Upper lobe of right lung (tissue), 1 donor: ENCODE measurements at regions not wholly inside any gene's neighbourhood (a gene's known extent, or its start where the extent isn't known, plus 50 kb on each side); places are given as distances from the start of the nearest gene placed in this dataset.
A peak's percentile ranks its signal among the peaks of the same experiment; 100 is the strongest.

Experiments
- ATAC-seq: fragments of 200-7000 bp; cut with Tn5 transposase; one replicate; pipeline ENCODE4 v1.9.1; 2020; ENCODE audit warnings: mild to moderate bottlenecking, moderate library complexity
- DNase-seq: peaks from one replicate; pipeline ENCODE4 v3.0.0-alpha.2; 2020
- H3K27ac ChIP-seq: fragments of 200-600 bp; one replicate; pipeline ENCODE4 v1.8.0; 2022
- H3K27me3 ChIP-seq: fragments of 200-600 bp; one replicate; pipeline ENCODE4 v1.8.0; 2022; ENCODE audit warnings: mild to moderate bottlenecking
- H3K36me3 ChIP-seq: fragments of 200-600 bp; one replicate; pipeline ENCODE4 v1.8.0; 2022
- H3K4me1 ChIP-seq: fragments of 200-600 bp; one replicate; pipeline ENCODE4 v1.8.0; 2022
- H3K4me3 ChIP-seq: fragments of 200-600 bp; one replicate; pipeline ENCODE4 v1.8.0; 2022; ENCODE audit warnings: mild to moderate bottlenecking
- H3K9me3 ChIP-seq: fragments of 200-600 bp; one replicate; pipeline ENCODE4 v1.8.0; 2022
- CTCF ChIP-seq: fragments of 200-600 bp; IDR thresholded peaks from one replicate; pipeline ENCODE4 v1.8.0; 2022; ENCODE audit warnings: antibody characterized with exemption
- intact Hi-C: fragments of 100-400 bp; cut with DNase I; formaldehyde crosslinking; loops from one replicate; pipeline ENCODE4 v1.11.0; 2022
- donor health status: DM: no; HTN: yes; CAD: no; lungs with severe emphysema.

GRCh38 chr15:25236861-25237155, 202.0 kb downstream of the UBE3A start:
- DNase-seq (no peak), ATAC-seq (no peak)
- TF ChIP-seq CTCF = no peak
- no peaks in the 10 kb centered on the region for H3K9me3 ChIP-seq
- no peaks in the 10 kb centered on the region for H3K27me3 ChIP-seq
- H3K4me3 ChIP-seq = no peak overlapping the region
- no peaks in the 10 kb centered on the region for H3K36me3 ChIP-seq
- intact Hi-C loops = no loop called here
- H3K27ac ChIP-seq = no peak overlapping the region
- no peaks in the 10 kb centered on the region for H3K4me1 ChIP-seq

- no peak for TF ChIP-seq CTCF
- Histone ChIP-seq H3K36me3 (no peaks in the 10 kb centered on the region), H3K4me3 (no peak overlapping the region), H3K9me3 (no peaks in the 10 kb centered on the region), H3K27ac (no peak overlapping the region), H3K27me3 (no peaks in the 10 kb centered on the region), H3K4me1 (no peaks in the 10 kb centered on the region)
- ATAC-seq (no peak), DNase-seq (peak; percentile 31)
- intact Hi-C loops = no loop called here
These were observed 201.4 kb downstream of the UBE3A start for GRCh38 chr15:25237291-25237978.

- TF ChIP-seq CTCF = no peak
- no peak for ATAC-seq
- intact Hi-C loops = no loop called here
- no peaks in the 10 kb centered on the region for H3K27me3 ChIP-seq
- peak; percentile 50 for DNase-seq
- H3K4me3 ChIP-seq = no peak overlapping the region
- no peaks in the 10 kb centered on the region for H3K9me3 ChIP-seq
- H3K36me3 ChIP-seq = no peaks in the 10 kb centered on the region
- H3K27ac ChIP-seq = no peak overlapping the region
- no peaks in the 10 kb centered on the region for H3K4me1 ChIP-seq
These were observed 200.7 kb downstream of the UBE3A start for GRCh38 chr15:25238126-25238525.

- DNase-seq (peak; percentile 49), ATAC-seq (no peak)
- Histone ChIP-seq H3K4me3 (no peak overlapping the region), H3K9me3 (no peaks in the 10 kb centered on the region), H3K4me1 (no peaks in the 10 kb centered on the region), H3K36me3 (no peaks in the 10 kb centered on the region), H3K27me3 (no peaks in the 10 kb centered on the region), H3K27ac (no peak overlapping the region)
- TF ChIP-seq CTCF = no peak
- intact Hi-C loops = no loop called here
These were observed 199.9 kb downstream of the UBE3A start for GRCh38 chr15:25238716-25239470.

- no peak overlapping the region for H3K27ac ChIP-seq
- DNase-seq = peak; percentile 42
- H3K9me3 ChIP-seq = no peaks in the 10 kb centered on the region
- no peak for ATAC-seq
- no peaks in the 10 kb centered on the region for H3K36me3 ChIP-seq
- intact Hi-C loops = no loop called here
- H3K4me3 ChIP-seq = no peak overlapping the region
- H3K27me3 ChIP-seq = no peaks in the 10 kb centered on the region
- no peak for TF ChIP-seq CTCF
- no peaks in the 10 kb centered on the region for H3K4me1 ChIP-seq
These were observed 199.1 kb downstream of the UBE3A start for GRCh38 chr15:25239471-25240345.
